Keratinocyte (primary cell): ENCODE measurements at regions not wholly inside any gene's neighbourhood (a gene's known extent, or its start where the extent isn't known, plus 50 kb on each side); places are given as distances from the start of the nearest gene placed in this dataset.

Experiments used
- DNase-seq: peaks from one replicate; pipeline ENCODE4 v3.0.0-alpha.2; 2011; ENCODE audit warnings: low read depth, missing footprints, low spot score
- FAIRE-seq: peaks from 2 replicates; lab custom pipeline; 2011; peaks lifted over from hg19 to GRCh38; lab: Jason Lieb, UNC
- H2AFZ ChIP-seq: 2 replicates; pipeline ENCODE4 v1.6.0; 2012; ENCODE audit warnings: low read length, control low read depth, inconsistent platforms; ENCODE audit not compliant: control insufficient read depth
- H3K27ac ChIP-seq: 2 replicates; pipeline ENCODE4 v1.5.1; 2011; ENCODE audit warnings: low read length; ENCODE audit not compliant: control insufficient read depth, insufficient read depth
- H3K27me3 ChIP-seq: 3 replicates; pipeline ENCODE4 v1.6.0; 2011; ENCODE audit warnings: low read length; ENCODE audit not compliant: control insufficient read depth, insufficient read depth; ENCODE audit errors: extremely low read depth
- H3K36me3 ChIP-seq, 2 experiments: 2 replicates in 1 of 2; 3 replicates in 1 of 2; pipeline ENCODE4 v1.5.1; 2011; ENCODE audit warnings: low read length in 2 of 2, mild to moderate bottlenecking in 1 of 2; ENCODE audit not compliant: control insufficient read depth in 2 of 2, insufficient read depth in 2 of 2; ENCODE audit errors: extremely low read depth in 1 of 2
- H3K4me1 ChIP-seq: 3 replicates; pipeline ENCODE4 v1.5.1; 2011; ENCODE audit warnings: low read length; ENCODE audit not compliant: control insufficient read depth, insufficient read depth; ENCODE audit errors: extremely low read depth
- H3K4me2 ChIP-seq: 3 replicates; pipeline ENCODE4 v1.6.0; 2011; ENCODE audit warnings: low read depth, low read length; ENCODE audit not compliant: control insufficient read depth, insufficient read depth; ENCODE audit errors: extremely low read depth
- H3K4me3 ChIP-seq, 3 experiments: fragments of 200-600 bp in 1 of 3; sonication (generic) in 1 of 3; 2 replicates in 2 of 3; 3 replicates in 1 of 3; pipeline ENCODE4 v1.5.1; 2011 to 2016; ENCODE audit warnings: low read length in 3 of 3, mild to moderate bottlenecking in 3 of 3, control low read depth in 2 of 3, inconsistent platforms in 1 of 3, low read depth in 1 of 3, mixed read lengths in 1 of 3, mixed run types in 1 of 3, moderate library complexity in 1 of 3; ENCODE audit not compliant: control insufficient read depth in 2 of 3, insufficient read depth in 2 of 3; ENCODE audit errors: extremely low read depth in 1 of 3
- H3K79me2 ChIP-seq: 2 replicates; pipeline ENCODE4 v1.6.0; 2012; ENCODE audit warnings: low read length; ENCODE audit not compliant: control insufficient read depth, insufficient read depth
- H3K9ac ChIP-seq: 3 replicates; pipeline ENCODE4 v1.6.0; 2011; ENCODE audit warnings: low read length; ENCODE audit not compliant: control insufficient read depth, insufficient read depth; ENCODE audit errors: extremely low read depth
- H3K9me1 ChIP-seq: 3 replicates; pipeline ENCODE4 v1.6.0; 2011; ENCODE audit warnings: low read length; ENCODE audit not compliant: control insufficient read depth, insufficient read depth; ENCODE audit errors: extremely low read depth
- H3K9me3 ChIP-seq: 2 replicates; pipeline ENCODE4 v1.5.1; 2012; ENCODE audit warnings: low read depth, low read length; ENCODE audit not compliant: control insufficient read depth
- H4K20me1 ChIP-seq: 3 replicates; pipeline ENCODE4 v1.6.0; 2011; ENCODE audit warnings: low read length; ENCODE audit not compliant: control insufficient read depth, insufficient read depth; ENCODE audit errors: extremely low read depth
- CTCF ChIP-seq, 3 experiments: IDR thresholded peaks in 1 of 3; conservative IDR thresholded peaks in 1 of 3; optimal IDR thresholded peaks in 1 of 3; 2 replicates in 2 of 3; 3 replicates in 1 of 3; pipeline versions ENCODE3 to v1.5.1; 2011; ENCODE audit warnings: low read length in 3 of 3, mild to moderate bottlenecking in 3 of 3, moderate library complexity in 2 of 3, control low read depth in 1 of 3, inconsistent platforms in 1 of 3; ENCODE audit not compliant: insufficient read depth in 2 of 3; ENCODE audit errors: extremely low read depth in 1 of 3
- EZH2 ChIP-seq: IDR thresholded peaks from one replicate; pipeline ENCODE4 v1.6.1; 2012; ENCODE audit warnings: inconsistent platforms, mild to moderate bottlenecking, low read length, moderate library complexity
- dilution Hi-C: fragments of 300-500 bp; cut with MboI; formaldehyde crosslinking; loops from one replicate; pipeline ENCODE4 v1.7.0; 2020; ENCODE audit warnings: low sequenced_read_pairs; ENCODE audit not compliant: extremely low pct_ligation_motif_present

- H3K9me3 ChIP-seq: no peaks in the 10 kb centered on the region
- dilution Hi-C loops: no loop called here
- no peaks in the 10 kb centered on the region for H4K20me1 ChIP-seq
- no peak overlapping the region for H3K4me2 ChIP-seq
- FAIRE-seq (no peak), DNase-seq (no peak)
- no peak overlapping the region for H2AFZ ChIP-seq
- H3K4me1 ChIP-seq: no peaks in the 10 kb centered on the region
- H3K4me3 ChIP-seq: no peak overlapping the region
- H3K79me2 ChIP-seq: no peaks in the 10 kb centered on the region
- no peaks in the 10 kb centered on the region for H3K36me3 ChIP-seq
- no peaks in the 10 kb centered on the region for H3K27me3 ChIP-seq
- no peak overlapping the region for H3K27ac ChIP-seq
- H3K9ac ChIP-seq: no peak overlapping the region
- no peak for TF ChIP-seq CTCF (optimal IDR thresholded peaks at IDR 0.05 in 1 of 3, IDR thresholded peaks at IDR 0.05 in 1 of 3, conservative IDR thresholded peaks at IDR 0.05 in 1 of 3; ENCODE audit: extremely low read depth in 1 of 3, insufficient read depth in 2 of 3, low read length in 3 of 3)
- TF ChIP-seq EZH2: no peak
- H3K9me1 ChIP-seq: no peaks in the 10 kb centered on the region
Observed at GRCh38 chr3:116947809-116948208, 238.2 kb downstream of the TUSC7 start.

- Histone ChIP-seq H3K79me2 (no peaks in the 10 kb centered on the region), H3K9ac (no peak overlapping the region), H2AFZ (no peak overlapping the region), H3K27me3 (no peaks in the 10 kb centered on the region), H3K36me3 (no peaks in the 10 kb centered on the region), H3K4me1 (no peaks in the 10 kb centered on the region), H3K9me3 (no peaks in the 10 kb centered on the region), H4K20me1 (no peaks in the 10 kb centered on the region), H3K4me3 (no peak overlapping the region), H3K4me2 (no peak overlapping the region), H3K27ac (no peak overlapping the region), H3K9me1 (no peaks in the 10 kb centered on the region)
- no peak for DNase-seq
- dilution Hi-C loops: no loop called here
- FAIRE-seq: no peak
- no peak for TF ChIP-seq CTCF (optimal IDR thresholded peaks at IDR 0.05 in 1 of 3, IDR thresholded peaks at IDR 0.05 in 1 of 3, conservative IDR thresholded peaks at IDR 0.05 in 1 of 3; ENCODE audit: extremely low read depth in 1 of 3, insufficient read depth in 2 of 3, low read length in 3 of 3)
- no peak for TF ChIP-seq EZH2
Observed at GRCh38 chr3:116950301-116951055, 240.9 kb downstream of the TUSC7 start.
